ENCODE measurements at regions not wholly inside any gene's neighbourhood (a gene's known extent, or its start where the extent isn't known, plus 50 kb on each side); places are given as distances from the start of the nearest gene placed in this dataset.

DNA sequence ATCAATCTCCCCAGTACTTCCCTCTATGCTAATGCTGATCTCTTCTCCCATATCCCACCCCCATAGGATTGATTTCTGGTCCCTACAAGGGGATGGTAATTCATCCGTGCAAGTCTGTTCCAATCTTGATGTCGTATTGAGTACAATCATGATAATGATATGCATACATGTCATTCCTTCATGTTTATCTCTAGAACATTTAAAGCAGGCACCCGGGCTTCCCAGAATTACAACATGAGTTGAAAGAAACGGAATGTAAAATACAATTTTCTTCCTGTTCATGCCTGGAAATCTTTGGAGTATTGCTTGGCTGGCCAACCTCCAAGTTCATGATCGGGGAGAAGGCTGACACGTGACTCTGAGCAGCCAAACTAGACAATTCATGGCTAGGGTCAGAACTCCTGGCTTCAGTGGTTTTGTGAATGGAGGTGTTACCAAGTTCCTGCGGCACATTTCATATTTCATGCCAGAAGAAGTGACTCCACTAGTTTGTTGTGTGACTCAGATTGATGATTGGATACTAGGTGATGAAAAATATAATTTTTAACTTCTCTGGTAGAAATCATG, 66.6 kb downstream of the C9orf152 start:
- TF ChIP-seq, protein P1, sequence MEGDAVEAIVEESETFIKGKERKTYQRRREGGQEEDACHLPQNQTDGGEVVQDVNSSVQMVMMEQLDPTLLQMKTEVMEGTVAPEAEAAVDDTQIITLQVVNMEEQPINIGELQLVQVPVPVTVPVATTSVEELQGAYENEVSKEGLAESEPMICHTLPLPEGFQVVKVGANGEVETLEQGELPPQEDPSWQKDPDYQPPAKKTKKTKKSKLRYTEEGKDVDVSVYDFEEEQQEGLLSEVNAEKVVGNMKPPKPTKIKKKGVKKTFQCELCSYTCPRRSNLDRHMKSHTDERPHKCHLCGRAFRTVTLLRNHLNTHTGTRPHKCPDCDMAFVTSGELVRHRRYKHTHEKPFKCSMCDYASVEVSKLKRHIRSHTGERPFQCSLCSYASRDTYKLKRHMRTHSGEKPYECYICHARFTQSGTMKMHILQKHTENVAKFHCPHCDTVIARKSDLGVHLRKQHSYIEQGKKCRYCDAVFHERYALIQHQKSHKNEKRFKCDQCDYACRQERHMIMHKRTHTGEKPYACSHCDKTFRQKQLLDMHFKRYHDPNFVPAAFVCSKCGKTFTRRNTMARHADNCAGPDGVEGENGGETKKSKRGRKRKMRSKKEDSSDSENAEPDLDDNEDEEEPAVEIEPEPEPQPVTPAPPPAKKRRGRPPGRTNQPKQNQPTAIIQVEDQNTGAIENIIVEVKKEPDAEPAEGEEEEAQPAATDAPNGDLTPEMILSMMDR (IDR thresholded peaks at IDR 0.05; ENCODE audit: poor library complexity), result no peak
- TF ChIP-seq EZH2phosphoT487 (IDR thresholded peaks at IDR 0.05; ENCODE audit: low read depth, severe bottlenecking, unreplicated experiment) (no peak), EZH2 (IDR thresholded peaks at IDR 0.05; ENCODE audit: borderline replicate concordance) (no peak)

Data from hepatocyte (in vitro differentiated cells).